Endothelial cell of umbilical vein (primary cell): ENCODE measurements at regions not wholly inside any gene's neighbourhood (a gene's known extent, or its start where the extent isn't known, plus 50 kb on each side); places are given as distances from the start of the nearest gene placed in this dataset.

ENCODE experiments used
- EZH2 ChIP-seq: IDR thresholded peaks from 2 replicates; pipeline ENCODE4 v1.6.1; 2012; ENCODE audit warnings: borderline replicate concordance, low read depth, mild to moderate bottlenecking, moderate library complexity, low read length, inconsistent platforms; ENCODE audit not compliant: severe bottlenecking
- GATA2 ChIP-seq: IDR thresholded peaks from 2 replicates; pipeline ENCODE4 v1.7.0; 2011; ENCODE audit warnings: low read depth, mild to moderate bottlenecking, moderate library complexity, mixed read lengths, low read length; ENCODE audit not compliant: insufficient read length, insufficient read depth
- POLR2A ChIP-seq: IDR thresholded peaks from 2 replicates; pipeline ENCODE4 v1.6.1; 2012; ENCODE audit warnings: low read depth, mild to moderate bottlenecking, control low read depth, low read length
- TF ChIP-seq, protein P1 (sequence below), 2 donors: IDR thresholded peaks; 1 replicate in 1 of 2; 2 replicates in 1 of 2; pipeline ENCODE4 v1.5.1; 2011; ENCODE audit warnings: low read length in 2 of 2, mild to moderate bottlenecking in 2 of 2, moderate library complexity in 2 of 2, control low read depth in 1 of 2, inconsistent platforms in 1 of 2, low read depth in 1 of 2; ENCODE audit not compliant: insufficient read depth in 1 of 2; ENCODE audit errors: extremely low read depth in 1 of 2
- TF ChIP-seq, protein P2 (sequence below): IDR thresholded peaks from 2 replicates; pipeline ENCODE4 v1.6.1; 2011; ENCODE audit not compliant: insufficient read depth, insufficient read length

DNA sequence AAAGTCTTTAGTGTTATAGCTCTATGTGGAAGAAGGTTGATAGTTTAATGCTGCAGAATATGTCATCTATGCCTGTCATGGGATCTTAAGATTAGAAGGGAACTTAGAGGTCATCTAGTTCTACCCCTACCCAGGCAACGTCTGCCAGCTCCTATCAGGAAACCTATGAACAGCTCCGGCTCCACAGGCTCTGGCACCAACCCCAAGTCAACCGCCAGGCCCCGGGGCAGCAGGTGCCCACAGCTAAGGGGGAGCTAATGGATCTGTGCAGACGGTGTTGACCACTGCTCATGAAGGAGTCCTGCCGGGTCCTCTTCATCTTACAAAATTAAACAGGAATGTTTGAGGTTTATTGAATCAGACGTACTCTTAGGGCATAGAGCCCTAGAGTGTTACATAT, 440.8 kb upstream of the KLHL29 start:
- no peak for TF ChIP-seq POLR2A
- TF ChIP-seq, protein P1, sequence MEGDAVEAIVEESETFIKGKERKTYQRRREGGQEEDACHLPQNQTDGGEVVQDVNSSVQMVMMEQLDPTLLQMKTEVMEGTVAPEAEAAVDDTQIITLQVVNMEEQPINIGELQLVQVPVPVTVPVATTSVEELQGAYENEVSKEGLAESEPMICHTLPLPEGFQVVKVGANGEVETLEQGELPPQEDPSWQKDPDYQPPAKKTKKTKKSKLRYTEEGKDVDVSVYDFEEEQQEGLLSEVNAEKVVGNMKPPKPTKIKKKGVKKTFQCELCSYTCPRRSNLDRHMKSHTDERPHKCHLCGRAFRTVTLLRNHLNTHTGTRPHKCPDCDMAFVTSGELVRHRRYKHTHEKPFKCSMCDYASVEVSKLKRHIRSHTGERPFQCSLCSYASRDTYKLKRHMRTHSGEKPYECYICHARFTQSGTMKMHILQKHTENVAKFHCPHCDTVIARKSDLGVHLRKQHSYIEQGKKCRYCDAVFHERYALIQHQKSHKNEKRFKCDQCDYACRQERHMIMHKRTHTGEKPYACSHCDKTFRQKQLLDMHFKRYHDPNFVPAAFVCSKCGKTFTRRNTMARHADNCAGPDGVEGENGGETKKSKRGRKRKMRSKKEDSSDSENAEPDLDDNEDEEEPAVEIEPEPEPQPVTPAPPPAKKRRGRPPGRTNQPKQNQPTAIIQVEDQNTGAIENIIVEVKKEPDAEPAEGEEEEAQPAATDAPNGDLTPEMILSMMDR (IDR thresholded peaks at IDR 0.05; ENCODE audit: extremely low read depth in 1 of 2, insufficient read depth in 1 of 2, low read depth in 1 of 2, low read length in 2 of 2), result no peak
- TF ChIP-seq GATA2, result no peak
- no peak for TF ChIP-seq EZH2
- TF ChIP-seq, protein P2, sequence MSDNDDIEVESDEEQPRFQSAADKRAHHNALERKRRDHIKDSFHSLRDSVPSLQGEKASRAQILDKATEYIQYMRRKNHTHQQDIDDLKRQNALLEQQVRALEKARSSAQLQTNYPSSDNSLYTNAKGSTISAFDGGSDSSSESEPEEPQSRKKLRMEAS, result no peak
